ENCODE measurements at regions not wholly inside any gene's neighbourhood (a gene's known extent, or its start where the extent isn't known, plus 50 kb on each side); places are given as distances from the start of the nearest gene placed in this dataset.

DNA sequence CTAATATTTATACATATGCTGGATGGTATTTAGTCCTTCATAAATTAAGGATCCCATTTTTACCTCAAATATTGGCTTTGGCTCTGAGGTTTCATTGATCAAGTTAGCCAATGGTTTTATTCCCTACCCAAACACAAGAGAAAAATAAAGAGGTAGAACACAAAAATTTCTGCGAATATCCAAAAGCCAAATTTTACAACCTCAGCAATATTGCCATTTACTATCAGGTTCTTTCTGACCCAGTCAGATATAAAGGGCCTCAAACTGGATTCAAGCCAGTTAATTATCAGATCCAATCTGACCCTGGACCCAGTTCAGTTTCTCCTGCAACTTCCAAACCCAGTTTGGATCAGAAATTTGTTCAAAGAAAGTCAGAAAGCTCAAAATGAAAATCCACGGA, 998.1 kb downstream of the SI start:
- no peak for TF ChIP-seq CTCF (IDR thresholded peaks at IDR 0.05; ENCODE audit: low read length)
- no peak for TF ChIP-seq EZH2 (IDR thresholded peaks at IDR 0.05; ENCODE audit: borderline replicate concordance, low read length)
